Medulla oblongata (tissue), 1 donor: ENCODE measurements at regions not wholly inside any gene's neighbourhood (a gene's known extent, or its start where the extent isn't known, plus 50 kb on each side); places are given as distances from the start of the nearest gene placed in this dataset.

Experiments
- DNase-seq: peaks from one replicate; pipeline ENCODE4 v3.0.0-alpha.2; 2015; ENCODE audit errors: extremely low spot score

DNA sequence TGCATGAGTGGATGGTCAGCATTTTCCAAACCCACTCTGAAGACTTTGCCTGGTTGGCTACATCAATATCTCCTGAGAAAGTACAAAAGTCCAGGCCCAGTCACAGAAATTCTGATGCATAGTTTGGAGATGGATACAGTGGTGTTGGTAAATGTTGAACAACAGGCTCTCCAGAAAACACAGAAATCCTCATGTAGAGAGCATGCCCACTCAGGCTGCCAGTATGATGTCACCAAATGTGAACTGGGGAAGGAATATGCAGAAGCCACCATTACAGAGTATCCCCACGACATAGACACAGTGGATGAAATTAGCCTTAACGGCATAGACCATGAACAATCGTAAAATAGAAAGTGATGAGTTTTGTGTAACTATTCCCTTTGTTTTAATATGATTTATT is 97.1 kb upstream of the NXT1 start:
- DNase-seq = no peak

DNA sequence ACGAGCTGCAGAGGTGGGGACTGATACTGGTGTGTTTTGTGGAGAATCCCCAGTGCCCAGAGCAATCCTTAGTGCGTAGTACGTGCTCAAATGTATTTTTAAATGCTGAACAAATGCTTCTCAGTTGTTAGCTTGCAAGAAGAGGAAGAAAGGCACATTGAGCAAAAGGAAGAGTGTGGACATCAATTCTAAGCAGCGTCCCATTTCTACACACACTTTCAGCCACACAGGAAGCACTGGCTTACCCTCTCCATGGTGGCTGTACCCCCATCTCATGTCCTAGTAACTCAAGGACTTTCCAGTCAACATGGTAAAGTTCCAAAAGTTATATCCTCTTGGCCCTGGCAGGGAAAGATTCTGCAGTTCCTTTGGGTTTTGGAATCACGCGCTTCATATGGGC is 98.8 kb upstream of the NXT1 start:
- no peak for DNase-seq

DNA sequence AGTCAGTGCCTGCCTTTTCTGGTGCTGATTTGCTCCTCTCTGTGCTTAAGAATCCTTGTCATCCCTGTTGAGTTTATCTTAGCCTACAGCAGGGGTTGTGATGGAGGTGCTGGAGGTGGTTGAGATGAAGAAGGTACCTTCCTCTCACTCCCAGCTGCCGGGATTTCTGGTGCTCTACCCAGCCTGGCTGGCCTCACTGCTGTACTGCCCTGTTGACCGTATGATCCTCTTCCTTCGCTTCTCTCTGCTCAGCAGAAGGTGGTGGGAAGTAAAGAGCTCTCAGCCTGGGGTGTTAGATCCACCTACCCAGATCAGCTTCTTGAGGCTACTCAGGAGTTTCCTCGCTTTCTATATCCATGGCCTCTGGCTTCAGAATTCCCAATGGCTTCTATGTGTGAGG is 101.0 kb upstream of the NXT1 start:
- no peak for DNase-seq

GRCh38 chr20:23248461-23248882 is 102.1 kb upstream of the NXT1 start:
- no peak for DNase-seq

- DNase-seq = no peak
Observed at GRCh38 chr20:23246717-23247664, 103.6 kb upstream of the NXT1 start.

- peak; percentile 50 for DNase-seq
Observed at GRCh38 chr20:23245553-23246181, 104.9 kb upstream of the NXT1 start.

- no peak for DNase-seq
Observed at GRCh38 chr20:23244916-23245552, 105.6 kb upstream of the NXT1 start.

- DNase-seq = no peak
Observed at GRCh38 chr20:23244156-23244915, 106.3 kb upstream of the NXT1 start.

DNA sequence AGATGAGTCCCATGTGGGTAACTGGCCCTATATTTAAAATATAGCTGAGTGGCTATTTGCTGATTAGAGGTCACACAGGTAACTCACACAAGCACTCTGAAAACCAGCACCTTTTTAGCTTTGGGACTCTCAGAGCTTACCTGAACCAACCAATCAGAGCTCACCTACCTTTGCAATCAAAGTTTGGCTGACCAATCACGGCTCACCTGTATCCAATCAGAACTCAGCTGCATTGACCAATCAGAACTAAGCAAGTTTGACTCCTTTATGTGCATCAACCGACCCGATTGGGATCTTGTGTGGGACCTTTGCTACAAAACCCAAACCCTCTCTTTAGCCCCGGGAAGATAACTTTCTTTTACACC is 106.8 kb upstream of the NXT1 start:
- DNase-seq = no peak

DNA sequence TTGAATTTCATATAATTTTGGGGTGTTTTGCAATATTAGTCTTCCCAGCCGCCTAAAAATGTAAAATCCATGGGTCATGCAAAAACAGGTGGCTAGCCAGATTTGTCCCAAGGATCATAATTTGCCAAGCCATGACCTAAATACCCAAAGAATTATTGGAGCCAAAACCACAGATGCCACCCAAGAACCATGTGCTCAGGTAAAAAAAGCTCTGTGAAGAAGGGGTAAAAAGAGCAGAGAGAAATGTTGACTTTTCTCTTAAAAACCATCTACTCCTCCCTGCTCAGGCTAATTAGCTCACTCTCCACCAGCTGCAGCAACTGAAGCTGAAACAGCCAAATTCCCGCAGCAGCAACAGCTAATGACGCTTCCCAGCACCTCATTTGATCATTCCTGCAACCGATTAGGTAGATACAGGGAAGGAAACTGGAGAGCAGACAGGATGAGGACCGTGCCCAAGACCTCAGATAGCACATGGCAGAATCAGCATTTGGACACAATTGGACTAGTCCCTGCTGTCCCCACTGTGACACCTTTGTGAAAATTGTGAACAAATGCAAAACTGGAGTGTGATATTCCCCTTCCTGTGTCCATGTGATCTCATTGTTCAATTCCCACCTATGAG is 107.9 kb upstream of the NXT1 start:
- DNase-seq = no peak

DNA sequence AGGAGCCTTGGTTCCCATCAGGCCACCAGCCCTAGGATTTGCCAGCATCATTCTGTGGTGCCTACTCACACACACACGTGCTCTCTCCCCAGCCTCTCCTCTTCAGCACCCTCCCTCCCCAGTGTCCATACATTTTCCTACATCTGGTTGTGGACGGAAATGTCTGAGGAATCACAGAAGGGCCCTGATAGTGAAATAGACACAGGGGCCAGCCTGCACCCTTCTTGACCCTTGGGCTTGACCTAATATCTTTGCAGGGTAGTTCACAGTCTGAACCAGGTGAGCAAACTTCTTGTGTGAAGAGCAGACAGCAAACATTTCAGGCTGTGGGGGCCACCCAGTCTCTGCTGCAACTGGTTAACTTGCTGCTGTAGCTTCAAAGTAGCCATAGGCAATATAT is 108.5 kb upstream of the NXT1 start:
- no peak for DNase-seq

DNA sequence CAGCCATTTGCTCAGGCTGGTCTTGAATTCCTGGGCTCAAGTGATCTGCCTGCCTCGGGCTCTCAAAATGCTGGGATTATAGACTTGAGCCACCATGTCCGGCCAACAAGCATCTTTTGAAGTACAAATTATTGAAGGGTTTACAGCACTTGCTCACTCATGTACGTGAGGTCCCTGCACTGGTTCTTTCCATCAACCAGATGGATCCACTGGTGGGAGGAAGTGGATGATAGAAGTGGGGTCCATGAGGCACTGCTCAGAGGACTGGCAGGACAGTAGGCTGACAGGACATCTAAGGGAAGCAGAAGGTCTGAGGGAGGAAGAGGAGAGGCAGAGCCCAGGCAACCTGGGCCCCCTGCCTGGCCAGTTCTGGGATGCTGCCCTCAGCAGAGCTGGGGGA is 109.2 kb upstream of the NXT1 start:
- DNase-seq = no peak

GRCh38 chr20:23240519-23240918 is 110.1 kb upstream of the NXT1 start:
- no peak for DNase-seq

- no peak for DNase-seq
Observed at GRCh38 chr20:23237201-23237600, 113.4 kb upstream of the NXT1 start.

GRCh38 chr20:23235173-23236027 is 115.2 kb upstream of the NXT1 start:
- DNase-seq = peak; percentile 69

GRCh38 chr20:23234311-23235078 is 116.1 kb upstream of the NXT1 start:
- no peak for DNase-seq

- no peak for DNase-seq
Observed at GRCh38 chr20:23233341-23233740, 117.2 kb upstream of the NXT1 start.

DNA sequence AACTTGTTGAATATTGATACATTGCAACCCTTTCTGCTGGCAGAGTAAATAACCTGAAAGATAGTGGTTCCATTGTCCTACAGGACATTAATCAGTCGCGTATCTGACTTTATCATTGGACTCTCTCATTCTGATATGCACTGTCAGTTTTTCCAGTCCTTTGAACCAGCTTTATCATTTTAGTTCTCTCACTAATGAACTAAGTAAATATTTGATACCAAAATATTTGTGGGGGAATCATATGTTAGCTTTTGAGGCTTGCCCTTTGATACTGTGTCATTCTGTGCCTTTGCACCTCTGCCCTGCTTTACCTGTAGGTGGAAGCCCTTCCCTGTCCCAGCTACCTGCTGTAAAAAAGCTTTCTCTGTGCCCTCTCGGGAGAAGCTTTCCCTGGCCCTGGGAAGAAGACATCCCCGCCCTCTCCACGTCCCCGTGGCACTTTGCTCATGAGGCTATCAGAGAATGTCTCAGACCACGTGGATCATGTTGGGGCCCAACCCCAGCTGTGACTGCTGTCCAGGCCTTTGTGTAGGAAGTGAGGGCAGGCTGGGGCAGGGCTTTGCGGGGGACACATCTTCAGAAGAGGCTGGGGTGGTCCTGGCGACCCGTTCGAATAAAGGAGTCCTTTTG is 117.8 kb upstream of the NXT1 start:
- DNase-seq = no peak

DNA sequence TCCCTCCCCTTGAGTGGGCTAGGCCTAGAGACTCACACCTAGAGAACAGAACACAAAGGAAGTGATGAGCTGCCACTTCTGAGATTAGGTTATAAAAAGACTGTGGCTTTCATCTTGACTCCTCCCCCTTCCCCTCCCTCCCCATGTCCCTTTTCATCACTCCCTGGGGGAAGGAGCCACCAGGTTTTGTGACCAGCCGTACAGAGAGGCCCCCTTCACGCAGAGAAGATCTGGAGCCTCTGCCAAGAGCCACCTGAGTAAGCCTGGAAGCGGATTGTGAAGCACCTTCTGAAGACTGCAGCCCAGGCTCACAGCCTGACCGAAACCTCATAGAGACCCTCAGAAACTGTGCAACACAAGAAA is 118.4 kb upstream of the NXT1 start:
- DNase-seq = no peak
